ENCODE measurements at regions not wholly inside any gene's neighbourhood (a gene's known extent, or its start where the extent isn't known, plus 50 kb on each side); places are given as distances from the start of the nearest gene placed in this dataset.

DNA sequence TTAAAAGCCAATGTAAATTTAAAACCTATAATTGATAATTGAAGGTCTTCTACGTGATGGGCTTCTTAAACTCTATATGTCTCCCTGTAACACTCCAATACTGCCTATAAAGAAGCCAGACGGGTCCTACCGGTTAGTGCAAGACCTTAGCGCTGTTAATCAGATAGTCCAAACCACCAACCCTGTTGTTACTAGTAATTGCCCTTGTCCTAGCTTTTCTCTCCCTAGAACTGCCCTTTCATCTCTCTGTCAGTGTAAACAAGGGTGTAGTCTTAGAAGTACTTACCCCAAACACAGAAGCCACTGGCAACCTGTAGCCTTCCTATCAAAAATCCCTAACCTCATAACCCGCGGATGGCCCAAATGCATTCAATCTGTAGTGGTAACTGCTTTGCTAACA lies 243.0 kb upstream of the DIO3 start:
- 59% methylated on average over 6 of the region's 6 CpGs for WGBS (ENCODE audit: low lambda C conversion rate)
- Histone ChIP-seq H3K27ac (ENCODE audit: low read depth in 2 of 2, low read length in 1 of 2) (no peak overlapping the region), H3K4me3 (ENCODE audit: low read depth in 2 of 2, low read length in 1 of 2) (no peak overlapping the region), H2AFZ (ENCODE audit: low read depth) (no peak overlapping the region), H3K9ac (no peak overlapping the region), H3K27me3 (ENCODE audit: insufficient read depth) (no peaks in the 10 kb centered on the region), H3K4me2 (no peak overlapping the region), H3F3A (replicated peaks; ENCODE audit: insufficient read depth) (no peaks in the 10 kb centered on the region), H4K20me1 (ENCODE audit: insufficient read depth) (no peaks in the 10 kb centered on the region), H3K36me3 (replicated peaks in 1 of 2; ENCODE audit: control insufficient read depth in 1 of 2, insufficient read depth in 2 of 2, low read length in 1 of 2) (no peaks in the 10 kb centered on the region), H3K79me2 (ENCODE audit: insufficient read depth) (no peaks in the 10 kb centered on the region), H3K9me3 (peaks cover 10% of the 10 kb centered on the region; the same call in 1 of the 2 replicates), H3K9me2 (no peaks in the 10 kb centered on the region), H3K4me1 (ENCODE audit: control insufficient read depth in 1 of 2, insufficient read depth in 2 of 2, low read depth in 1 of 2, low read length in 1 of 2) (no peaks in the 10 kb centered on the region)
- DNase-seq: no peak
- CTCF ChIA-PET: no interaction called here
- TF ChIP-seq RFX5 (IDR thresholded peaks at IDR 0.05; ENCODE audit: low read length) (no peak), POLR2AphosphoS5 (IDR thresholded peaks at IDR 0.05; ENCODE audit: low read depth, low read length) (no peak), TEAD4 (IDR thresholded peaks at IDR 0.05; ENCODE audit: borderline replicate concordance, insufficient read depth) (no peak), CHD2 (IDR thresholded peaks at IDR 0.05; ENCODE audit: low read length, partially characterized antibody) (no peak), NRF1 (IDR thresholded peaks at IDR 0.05; ENCODE audit: low read depth, low read length) (no peak), RXRA (IDR thresholded peaks at IDR 0.05; ENCODE audit: borderline replicate concordance, low read depth) (no peak), GATA2 (CRISPR knock-in tag; IDR thresholded peaks at IDR 0.05) (no peak)
- TF ChIP-seq, protein P1, sequence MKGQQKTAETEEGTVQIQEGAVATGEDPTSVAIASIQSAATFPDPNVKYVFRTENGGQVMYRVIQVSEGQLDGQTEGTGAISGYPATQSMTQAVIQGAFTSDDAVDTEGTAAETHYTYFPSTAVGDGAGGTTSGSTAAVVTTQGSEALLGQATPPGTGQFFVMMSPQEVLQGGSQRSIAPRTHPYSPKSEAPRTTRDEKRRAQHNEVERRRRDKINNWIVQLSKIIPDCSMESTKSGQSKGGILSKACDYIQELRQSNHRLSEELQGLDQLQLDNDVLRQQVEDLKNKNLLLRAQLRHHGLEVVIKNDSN (IDR thresholded peaks at IDR 0.05; ENCODE audit: borderline replicate concordance, low read depth): no peak
- TF ChIP-seq, protein P2, sequence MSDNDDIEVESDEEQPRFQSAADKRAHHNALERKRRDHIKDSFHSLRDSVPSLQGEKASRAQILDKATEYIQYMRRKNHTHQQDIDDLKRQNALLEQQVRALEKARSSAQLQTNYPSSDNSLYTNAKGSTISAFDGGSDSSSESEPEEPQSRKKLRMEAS (IDR thresholded peaks at IDR 0.05; ENCODE audit: low read depth): no peak
- TF ChIP-seq, protein P3, sequence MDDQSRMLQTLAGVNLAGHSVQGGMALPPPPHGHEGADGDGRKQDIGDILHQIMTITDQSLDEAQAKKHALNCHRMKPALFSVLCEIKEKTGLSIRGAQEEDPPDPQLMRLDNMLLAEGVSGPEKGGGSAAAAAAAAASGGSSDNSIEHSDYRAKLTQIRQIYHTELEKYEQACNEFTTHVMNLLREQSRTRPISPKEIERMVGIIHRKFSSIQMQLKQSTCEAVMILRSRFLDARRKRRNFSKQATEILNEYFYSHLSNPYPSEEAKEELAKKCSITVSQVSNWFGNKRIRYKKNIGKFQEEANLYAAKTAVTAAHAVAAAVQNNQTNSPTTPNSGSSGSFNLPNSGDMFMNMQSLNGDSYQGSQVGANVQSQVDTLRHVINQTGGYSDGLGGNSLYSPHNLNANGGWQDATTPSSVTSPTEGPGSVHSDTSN (IDR thresholded peaks at IDR 0.05): no peak
- TF ChIP-seq, protein P4, sequence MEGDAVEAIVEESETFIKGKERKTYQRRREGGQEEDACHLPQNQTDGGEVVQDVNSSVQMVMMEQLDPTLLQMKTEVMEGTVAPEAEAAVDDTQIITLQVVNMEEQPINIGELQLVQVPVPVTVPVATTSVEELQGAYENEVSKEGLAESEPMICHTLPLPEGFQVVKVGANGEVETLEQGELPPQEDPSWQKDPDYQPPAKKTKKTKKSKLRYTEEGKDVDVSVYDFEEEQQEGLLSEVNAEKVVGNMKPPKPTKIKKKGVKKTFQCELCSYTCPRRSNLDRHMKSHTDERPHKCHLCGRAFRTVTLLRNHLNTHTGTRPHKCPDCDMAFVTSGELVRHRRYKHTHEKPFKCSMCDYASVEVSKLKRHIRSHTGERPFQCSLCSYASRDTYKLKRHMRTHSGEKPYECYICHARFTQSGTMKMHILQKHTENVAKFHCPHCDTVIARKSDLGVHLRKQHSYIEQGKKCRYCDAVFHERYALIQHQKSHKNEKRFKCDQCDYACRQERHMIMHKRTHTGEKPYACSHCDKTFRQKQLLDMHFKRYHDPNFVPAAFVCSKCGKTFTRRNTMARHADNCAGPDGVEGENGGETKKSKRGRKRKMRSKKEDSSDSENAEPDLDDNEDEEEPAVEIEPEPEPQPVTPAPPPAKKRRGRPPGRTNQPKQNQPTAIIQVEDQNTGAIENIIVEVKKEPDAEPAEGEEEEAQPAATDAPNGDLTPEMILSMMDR (IDR thresholded peaks at IDR 0.05): no peak
- POLR2A ChIA-PET: no interaction called here

DNA sequence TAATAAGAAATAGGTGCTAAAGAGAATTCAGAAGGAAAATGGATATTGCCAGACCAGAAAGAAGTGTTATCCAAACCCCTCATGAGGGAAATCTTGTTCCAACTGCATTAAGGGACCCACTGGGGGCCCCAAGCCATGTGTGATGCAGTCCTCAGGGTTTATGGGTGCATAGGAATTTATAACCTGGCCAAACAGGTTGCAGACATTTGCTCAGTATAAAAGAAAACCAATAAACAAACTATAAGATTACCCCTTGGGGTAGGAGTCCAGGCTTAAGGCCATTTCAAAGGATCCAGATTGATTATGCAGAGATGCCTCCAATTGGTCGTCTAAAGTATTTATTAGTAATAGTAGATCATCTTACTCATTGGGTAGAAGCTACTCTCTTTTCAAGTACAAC lies 240.9 kb upstream of the DIO3 start:
- no peaks in the 10 kb centered on the region for H3F3A ChIP-seq (replicated peaks; ENCODE audit: insufficient read depth)
- TF ChIP-seq GABPA (IDR thresholded peaks at IDR 0.05; ENCODE audit: low read depth) (no peak), FOSL2 (IDR thresholded peaks at IDR 0.05; ENCODE audit: borderline replicate concordance, low read depth) (no peak), NFIC (IDR thresholded peaks at IDR 0.05; ENCODE audit: borderline replicate concordance) (no peak), ELF1 (IDR thresholded peaks at IDR 0.05) (no peak), SIN3A (IDR thresholded peaks at IDR 0.05; ENCODE audit: borderline replicate concordance, low read depth, low read length) (no peak), TAF1 (IDR thresholded peaks at IDR 0.05; ENCODE audit: borderline replicate concordance, low read depth, low read length) (no peak)
- CTCF ChIA-PET: interaction anchor here (0.6 kb wide), 2 partner anchors 111 to 113 kb away, joined by 3 read pairs; no protein-coding TSS in a partner anchor
- WGBS (ENCODE audit: low lambda C conversion rate): 0% methylated on average over 1 of the region's 1 CpG
- peaks cover 7% of the 10 kb centered on the region; the same call in 1 of the 2 replicates for H3K9me3 ChIP-seq
- no peaks in the 10 kb centered on the region for H3K79me2 ChIP-seq (ENCODE audit: insufficient read depth)
- H3K4me1 ChIP-seq (ENCODE audit: control insufficient read depth in 1 of 2, insufficient read depth in 2 of 2, low read depth in 1 of 2, low read length in 1 of 2): no peaks in the 10 kb centered on the region
- H3K4me2 ChIP-seq: no peak overlapping the region
- no peaks in the 10 kb centered on the region for H4K20me1 ChIP-seq (ENCODE audit: insufficient read depth)
- H3K9ac ChIP-seq: no peak overlapping the region
- POLR2A ChIA-PET: no interaction called here
- H2AFZ ChIP-seq (ENCODE audit: low read depth): no peak overlapping the region
- H3K27ac ChIP-seq (ENCODE audit: low read depth in 2 of 2, low read length in 1 of 2): no peak overlapping the region
- no peaks in the 10 kb centered on the region for H3K27me3 ChIP-seq (ENCODE audit: insufficient read depth)
- H3K9me2 ChIP-seq: no peaks in the 10 kb centered on the region
- H3K4me3 ChIP-seq (ENCODE audit: low read depth in 2 of 2, low read length in 1 of 2): no peak overlapping the region
- no peaks in the 10 kb centered on the region for H3K36me3 ChIP-seq (replicated peaks in 1 of 2; ENCODE audit: control insufficient read depth in 1 of 2, insufficient read depth in 2 of 2, low read length in 1 of 2)
- no peak for DNase-seq

Measured in SK-N-SH (cell line).